ENCODE measurements at regions not wholly inside any gene's neighbourhood (a gene's known extent, or its start where the extent isn't known, plus 50 kb on each side); places are given as distances from the start of the nearest gene placed in this dataset.
"Not testable (repeated sequence)": the region's sequence is repeated elsewhere in the genome, so short reads cannot be mapped to it uniquely, and the experiment has no call there.

- DNase-seq: no peak
These were observed 105.9 kb downstream of the OTOL1 start for GRCh38 chr3:161602475-161602874.

- DNase-seq: no peak
These were observed 106.3 kb downstream of the OTOL1 start for GRCh38 chr3:161602918-161603317.

- no peak for DNase-seq
These were observed 110.4 kb downstream of the OTOL1 start for GRCh38 chr3:161607056-161607455.

GRCh38 chr3:161619351-161619750, 122.7 kb downstream of the OTOL1 start:
- DNase-seq: no peak

GRCh38 chr3:161630794-161631193, 134.2 kb downstream of the OTOL1 start:
- no peak for DNase-seq

GRCh38 chr3:161631536-161631935, 134.9 kb downstream of the OTOL1 start:
- no peak for DNase-seq

- no peak for DNase-seq
These were observed 141.0 kb downstream of the OTOL1 start for GRCh38 chr3:161637559-161637958.

- DNase-seq: not testable (repeated sequence)
These were observed 142.5 kb downstream of the OTOL1 start for GRCh38 chr3:161639095-161639494.

- DNase-seq: no peak
These were observed 143.6 kb downstream of the OTOL1 start for GRCh38 chr3:161640181-161640580.

GRCh38 chr3:161641287-161641686, 144.7 kb downstream of the OTOL1 start:
- no peak for DNase-seq

- no peak for DNase-seq
These were observed 148.5 kb downstream of the OTOL1 start for GRCh38 chr3:161644891-161645635.

- DNase-seq: no peak
These were observed 151.4 kb downstream of the OTOL1 start for GRCh38 chr3:161647936-161648470.

- DNase-seq: no peak
These were observed 153.4 kb downstream of the OTOL1 start for GRCh38 chr3:161649900-161650484.

GRCh38 chr3:161657786-161658185, 161.2 kb downstream of the OTOL1 start:
- no peak for DNase-seq

GRCh38 chr3:161671141-161671540, 174.5 kb downstream of the OTOL1 start:
- no peak for DNase-seq

GRCh38 chr3:161672478-161672877, 175.9 kb downstream of the OTOL1 start:
- DNase-seq: no peak

GRCh38 chr3:161673866-161674265, 177.3 kb downstream of the OTOL1 start:
- DNase-seq: no peak

GRCh38 chr3:161674402-161674801, 177.8 kb downstream of the OTOL1 start:
- no peak for DNase-seq

GRCh38 chr3:161681831-161682230, 185.2 kb downstream of the OTOL1 start:
- not testable (repeated sequence) for DNase-seq

GRCh38 chr3:161682715-161683114, 186.1 kb downstream of the OTOL1 start:
- no peak for DNase-seq

- DNase-seq: no peak
These were observed 193.1 kb downstream of the OTOL1 start for GRCh38 chr3:161689584-161690298.

GRCh38 chr3:161690299-161690620, 193.7 kb downstream of the OTOL1 start:
- DNase-seq: no peak

- DNase-seq: no peak
These were observed 195.1 kb downstream of the OTOL1 start for GRCh38 chr3:161691677-161692076.

Data from activated CD4-positive, alpha-beta T cell treated with anti-CD3 and anti-CD28 coated beads for 48 hours (primary cell).